HEK293 (cell line): ENCODE measurements at regions not wholly inside any gene's neighbourhood (a gene's known extent, or its start where the extent isn't known, plus 50 kb on each side); places are given as distances from the start of the nearest gene placed in this dataset.

Source experiments
- BCL11A ChIP-seq: fragments of 450-650 bp; formaldehyde crosslinking; IDR thresholded peaks from 2 replicates; pipeline ENCODE4 v1.5.1; 2016; ENCODE audit warnings: low read depth, missing biosample characterization, missing genetic modification characterization
- BCL11B ChIP-seq: fragments of 450-650 bp; formaldehyde crosslinking; IDR thresholded peaks from 2 replicates; pipeline ENCODE4 v1.5.1; 2016; ENCODE audit warnings: low read depth, missing biosample characterization, missing genetic modification characterization
- TCF7L2 ChIP-seq: IDR thresholded peaks from 2 replicates; pipeline ENCODE4 v1.6.1; 2011; ENCODE audit warnings: low read depth, mild to moderate bottlenecking, inconsistent platforms, low read length, moderate library complexity, borderline replicate concordance
- ZNF37A ChIP-seq: fragments of 450-650 bp; IDR thresholded peaks from 2 replicates; pipeline ENCODE4 v1.5.1; 2018; ENCODE audit warnings: missing biosample characterization, missing genetic modification characterization
- TF ChIP-seq, protein P1 (sequence below): fragments of 450-650 bp; formaldehyde crosslinking; IDR thresholded peaks from 2 replicates; pipeline ENCODE4 v1.5.1; 2016; ENCODE audit warnings: missing biosample characterization, missing genetic modification characterization
- TF ChIP-seq, protein P2 (sequence below): fragments of 450-650 bp; formaldehyde crosslinking; IDR thresholded peaks from 2 replicates; pipeline ENCODE4 v1.5.1; 2016; ENCODE audit warnings: missing biosample characterization, missing genetic modification characterization

DNA sequence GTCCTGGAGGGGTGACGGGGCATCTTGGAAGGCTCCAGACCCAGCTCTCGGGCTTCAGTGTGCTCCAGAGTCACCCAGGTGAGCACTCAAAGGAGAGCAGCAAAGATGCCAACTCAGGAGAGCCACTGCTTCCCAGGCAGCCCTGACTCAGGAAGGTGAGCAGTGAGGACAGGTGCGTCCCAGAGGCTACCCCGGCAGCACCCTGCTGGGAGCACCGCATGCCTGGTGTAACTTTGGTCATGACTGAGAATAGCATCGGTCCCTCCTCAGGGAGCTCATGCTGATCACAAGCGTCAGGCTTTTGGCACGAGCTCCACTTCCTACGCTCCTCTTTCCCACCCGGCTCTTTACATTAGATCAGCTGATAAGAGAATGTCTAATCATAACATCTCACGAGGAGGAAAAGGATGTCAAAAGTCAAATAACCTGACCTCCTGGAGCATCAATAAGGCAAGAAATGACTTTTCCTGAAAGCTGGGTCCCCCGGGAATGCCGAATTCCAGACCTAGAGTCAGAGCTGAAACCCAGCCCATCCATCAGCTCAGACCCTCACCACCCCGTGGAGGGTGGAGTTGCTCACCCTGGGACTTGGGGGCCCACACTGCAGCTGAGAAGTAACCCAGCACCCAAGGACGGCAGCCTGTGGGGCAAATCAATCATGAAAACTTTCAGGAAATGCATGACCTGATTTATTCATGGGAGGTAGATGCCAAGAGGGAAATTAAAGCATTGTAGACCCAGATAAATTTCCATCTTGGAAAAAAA is 248.8 kb downstream of the ACKR3 start:
- TF ChIP-seq, protein P1, sequence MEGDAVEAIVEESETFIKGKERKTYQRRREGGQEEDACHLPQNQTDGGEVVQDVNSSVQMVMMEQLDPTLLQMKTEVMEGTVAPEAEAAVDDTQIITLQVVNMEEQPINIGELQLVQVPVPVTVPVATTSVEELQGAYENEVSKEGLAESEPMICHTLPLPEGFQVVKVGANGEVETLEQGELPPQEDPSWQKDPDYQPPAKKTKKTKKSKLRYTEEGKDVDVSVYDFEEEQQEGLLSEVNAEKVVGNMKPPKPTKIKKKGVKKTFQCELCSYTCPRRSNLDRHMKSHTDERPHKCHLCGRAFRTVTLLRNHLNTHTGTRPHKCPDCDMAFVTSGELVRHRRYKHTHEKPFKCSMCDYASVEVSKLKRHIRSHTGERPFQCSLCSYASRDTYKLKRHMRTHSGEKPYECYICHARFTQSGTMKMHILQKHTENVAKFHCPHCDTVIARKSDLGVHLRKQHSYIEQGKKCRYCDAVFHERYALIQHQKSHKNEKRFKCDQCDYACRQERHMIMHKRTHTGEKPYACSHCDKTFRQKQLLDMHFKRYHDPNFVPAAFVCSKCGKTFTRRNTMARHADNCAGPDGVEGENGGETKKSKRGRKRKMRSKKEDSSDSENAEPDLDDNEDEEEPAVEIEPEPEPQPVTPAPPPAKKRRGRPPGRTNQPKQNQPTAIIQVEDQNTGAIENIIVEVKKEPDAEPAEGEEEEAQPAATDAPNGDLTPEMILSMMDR (tag by site-specific recombination) = no peak
- TF ChIP-seq BCL11A (tag by site-specific recombination) = no peak
- no peak for TF ChIP-seq ZNF37A (tag by site-specific recombination)
- no peak for TF ChIP-seq TCF7L2
- TF ChIP-seq BCL11B (tag by site-specific recombination) = no peak
- TF ChIP-seq, protein P2, sequence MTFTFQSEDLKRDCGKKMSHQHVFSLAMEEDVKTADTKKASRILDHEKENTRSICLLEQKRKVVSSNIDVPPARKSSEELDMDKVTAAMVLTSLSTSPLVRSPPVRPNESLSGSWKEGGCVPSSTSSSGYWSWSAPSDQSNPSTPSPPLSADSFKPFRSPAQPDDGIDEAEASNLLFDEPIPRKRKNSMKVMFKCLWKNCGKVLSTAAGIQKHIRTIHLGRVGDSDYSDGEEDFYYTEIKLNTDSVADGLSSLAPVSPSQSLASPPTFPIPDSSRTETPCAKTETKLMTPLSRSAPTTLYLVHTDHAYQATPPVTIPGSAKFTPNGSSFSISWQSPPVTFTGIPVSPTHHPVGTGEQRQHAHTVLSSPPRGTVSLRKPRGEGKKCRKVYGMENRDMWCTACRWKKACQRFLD = no peak
